ENCODE measurements at regions not wholly inside any gene's neighbourhood (a gene's known extent, or its start where the extent isn't known, plus 50 kb on each side); places are given as distances from the start of the nearest gene placed in this dataset.

DNA sequence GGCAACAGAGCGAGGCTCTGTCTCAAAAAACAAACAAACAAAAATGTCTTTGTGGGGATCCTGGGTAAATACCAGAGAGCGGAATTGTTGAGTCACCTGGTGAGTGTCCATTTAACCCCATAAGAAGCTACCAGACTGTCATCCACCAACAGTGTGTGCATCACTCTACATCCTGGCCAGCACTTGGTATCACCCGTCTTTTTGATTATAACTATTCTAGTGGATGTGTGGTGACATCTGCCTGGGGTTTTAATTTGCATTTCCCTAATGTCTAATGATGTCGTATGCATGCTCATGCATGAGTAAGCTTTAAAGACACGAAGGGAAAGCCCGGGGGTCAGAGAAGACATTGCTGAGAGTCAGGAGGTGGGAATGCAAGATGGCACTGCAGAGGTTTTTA lies 126.7 kb upstream of the MRI1 start:
- TF ChIP-seq, protein P1, sequence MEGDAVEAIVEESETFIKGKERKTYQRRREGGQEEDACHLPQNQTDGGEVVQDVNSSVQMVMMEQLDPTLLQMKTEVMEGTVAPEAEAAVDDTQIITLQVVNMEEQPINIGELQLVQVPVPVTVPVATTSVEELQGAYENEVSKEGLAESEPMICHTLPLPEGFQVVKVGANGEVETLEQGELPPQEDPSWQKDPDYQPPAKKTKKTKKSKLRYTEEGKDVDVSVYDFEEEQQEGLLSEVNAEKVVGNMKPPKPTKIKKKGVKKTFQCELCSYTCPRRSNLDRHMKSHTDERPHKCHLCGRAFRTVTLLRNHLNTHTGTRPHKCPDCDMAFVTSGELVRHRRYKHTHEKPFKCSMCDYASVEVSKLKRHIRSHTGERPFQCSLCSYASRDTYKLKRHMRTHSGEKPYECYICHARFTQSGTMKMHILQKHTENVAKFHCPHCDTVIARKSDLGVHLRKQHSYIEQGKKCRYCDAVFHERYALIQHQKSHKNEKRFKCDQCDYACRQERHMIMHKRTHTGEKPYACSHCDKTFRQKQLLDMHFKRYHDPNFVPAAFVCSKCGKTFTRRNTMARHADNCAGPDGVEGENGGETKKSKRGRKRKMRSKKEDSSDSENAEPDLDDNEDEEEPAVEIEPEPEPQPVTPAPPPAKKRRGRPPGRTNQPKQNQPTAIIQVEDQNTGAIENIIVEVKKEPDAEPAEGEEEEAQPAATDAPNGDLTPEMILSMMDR (IDR thresholded peaks at IDR 0.05) = no peak
- TF ChIP-seq POLR2AphosphoS5 (IDR thresholded peaks at IDR 0.05; ENCODE audit: insufficient read depth in 1 of 2, low read depth in 1 of 2) = no peak
